ENCODE measurements at regions not wholly inside any gene's neighbourhood (a gene's known extent, or its start where the extent isn't known, plus 50 kb on each side); places are given as distances from the start of the nearest gene placed in this dataset.

- ATAC-seq (peak; percentile 6), DNase-seq (no peak)
- Mint-ChIP-seq H3K9me3 (no peaks in the 10 kb centered on the region), H3K4me3 (no peak overlapping the region), H3K27ac (no peak overlapping the region), H3K36me3 (no peaks in the 10 kb centered on the region), H3K4me1 (no peaks in the 10 kb centered on the region), H3K27me3 (no peaks in the 10 kb centered on the region)
- Histone ChIP-seq H3K9me3 (ENCODE audit: control insufficient read depth in 2 of 3, low read length in 3 of 3) (no peaks in the 10 kb centered on the region), H3K27ac (ENCODE audit: low read depth, low read length) (no peak overlapping the region), H3K4me3 (ENCODE audit: low read length) (no peak overlapping the region), H3K4me1 (ENCODE audit: control insufficient read depth in 2 of 2, insufficient read depth in 2 of 2, low read length in 2 of 2) (no peaks in the 10 kb centered on the region), H3K27me3 (ENCODE audit: control insufficient read depth in 2 of 2, insufficient read depth in 2 of 2, low read length in 2 of 2) (no peaks in the 10 kb centered on the region), H3K36me3 (ENCODE audit: control insufficient read depth in 2 of 3, insufficient read depth in 3 of 3, low read length in 3 of 3) (no peaks in the 10 kb centered on the region)
- CTCF ChIA-PET = no interaction called here
- POLR2A ChIA-PET = no interaction called here
- intact Hi-C loops (cut with micrococcal nuclease) = no loop called here
Measured at GRCh38 chr2:16112251-16112971, 172.1 kb downstream of the MYCN start.

- Mint-ChIP-seq H3K27me3 (peaks cover 0 to 2% (median 0%) of the 10 kb centered on the region in 5 donors), H3K9me3 (no peaks in the 10 kb centered on the region), H3K36me3 (no peaks in the 10 kb centered on the region), H3K4me3 (no peak overlapping the region), H3K4me1 (no peaks in the 10 kb centered on the region), H3K27ac (no peak overlapping the region)
- ChIA-PET POLR2A (no interaction called here), CTCF (no interaction called here)
- no peaks in the 10 kb centered on the region for H3K27me3 ChIP-seq (ENCODE audit: control insufficient read depth in 2 of 2, insufficient read depth in 2 of 2, low read length in 2 of 2)
- H3K4me1 ChIP-seq (ENCODE audit: control insufficient read depth in 2 of 2, insufficient read depth in 2 of 2, low read length in 2 of 2) = no peaks in the 10 kb centered on the region
- H3K27ac ChIP-seq (ENCODE audit: low read depth, low read length) = no peak overlapping the region
- H3K36me3 ChIP-seq (ENCODE audit: control insufficient read depth in 2 of 3, insufficient read depth in 3 of 3, low read length in 3 of 3) = no peaks in the 10 kb centered on the region
- intact Hi-C loops (cut with micrococcal nuclease) = no loop called here
- no peak overlapping the region for H3K4me3 ChIP-seq (ENCODE audit: low read length)
- ATAC-seq (no peak), DNase-seq (no peak)
- no peaks in the 10 kb centered on the region for H3K9me3 ChIP-seq (ENCODE audit: control insufficient read depth in 2 of 3, low read length in 3 of 3)
Measured at GRCh38 chr2:16111838-16112210, 171.5 kb downstream of the MYCN start.

GRCh38 chr2:16109821-16110310 is 169.5 kb downstream of the MYCN start:
- no peak for ATAC-seq
- Mint-ChIP-seq H3K4me3 (no peak overlapping the region), H3K9me3 (no peaks in the 10 kb centered on the region), H3K27me3 (peaks cover 0 to 4% (median 0%) of the 10 kb centered on the region in 5 donors), H3K4me1 (no peaks in the 10 kb centered on the region), H3K36me3 (no peaks in the 10 kb centered on the region), H3K27ac (no peak overlapping the region)
- no peaks in the 10 kb centered on the region for H3K9me3 ChIP-seq (ENCODE audit: control insufficient read depth in 2 of 3, low read length in 3 of 3)
- H3K36me3 ChIP-seq (ENCODE audit: control insufficient read depth in 2 of 3, insufficient read depth in 3 of 3, low read length in 3 of 3) = no peaks in the 10 kb centered on the region
- intact Hi-C loops (cut with micrococcal nuclease) = no loop called here
- ChIA-PET CTCF (no interaction called here), POLR2A (no interaction called here)
- H3K4me3 ChIP-seq (ENCODE audit: low read length) = no peak overlapping the region
- DNase-seq = no peak
- no peaks in the 10 kb centered on the region for H3K27me3 ChIP-seq (ENCODE audit: control insufficient read depth in 2 of 2, insufficient read depth in 2 of 2, low read length in 2 of 2)
- H3K4me1 ChIP-seq (ENCODE audit: control insufficient read depth in 2 of 2, insufficient read depth in 2 of 2, low read length in 2 of 2) = no peaks in the 10 kb centered on the region
- H3K27ac ChIP-seq (ENCODE audit: low read depth, low read length) = no peak overlapping the region

- Histone ChIP-seq H3K4me3 (ENCODE audit: low read length) (no peak overlapping the region), H3K4me1 (ENCODE audit: control insufficient read depth in 2 of 2, insufficient read depth in 2 of 2, low read length in 2 of 2) (no peaks in the 10 kb centered on the region), H3K9me3 (ENCODE audit: control insufficient read depth in 2 of 3, low read length in 3 of 3) (no peaks in the 10 kb centered on the region), H3K27me3 (ENCODE audit: control insufficient read depth in 2 of 2, insufficient read depth in 2 of 2, low read length in 2 of 2) (no peaks in the 10 kb centered on the region), H3K36me3 (ENCODE audit: control insufficient read depth in 2 of 3, insufficient read depth in 3 of 3, low read length in 3 of 3) (no peaks in the 10 kb centered on the region), H3K27ac (ENCODE audit: low read depth, low read length) (no peak overlapping the region)
- CTCF ChIA-PET = no interaction called here
- Mint-ChIP-seq H3K9me3 (no peaks in the 10 kb centered on the region), H3K36me3 (no peaks in the 10 kb centered on the region), H3K4me1 (no peaks in the 10 kb centered on the region), H3K27ac (no peak overlapping the region), H3K4me3 (no peak overlapping the region), H3K27me3 (peaks cover 0 to 4% (median 0%) of the 10 kb centered on the region in 5 donors)
- ATAC-seq = no peak
- intact Hi-C loops (cut with micrococcal nuclease) = no loop called here
- DNase-seq = no peak
- POLR2A ChIA-PET = no interaction called here
Measured at GRCh38 chr2:16109368-16109820, 169.0 kb downstream of the MYCN start.

- POLR2A ChIA-PET = no interaction called here
Measured at GRCh38 chr2:16107246-16107645, 166.9 kb downstream of the MYCN start.

GRCh38 chr2:16106619-16107018 is 166.3 kb downstream of the MYCN start:
- no peaks in the 10 kb centered on the region for H3K4me1 Mint-ChIP-seq
- no peak overlapping the region for H3K4me3 ChIP-seq (ENCODE audit: low read length)
- H3K27ac Mint-ChIP-seq = no peak overlapping the region
- no peaks in the 10 kb centered on the region for H3K4me1 ChIP-seq (ENCODE audit: control insufficient read depth in 2 of 2, insufficient read depth in 2 of 2, low read length in 2 of 2)
- intact Hi-C loops (cut with micrococcal nuclease) = no loop called here
- H3K27me3 Mint-ChIP-seq = peaks cover 0 to 14% (median 0%) of the 10 kb centered on the region in 5 donors
- CTCF ChIA-PET = no interaction called here
- H3K9me3 ChIP-seq (ENCODE audit: control insufficient read depth in 2 of 3, low read length in 3 of 3) = no peaks in the 10 kb centered on the region
- H3K36me3 ChIP-seq (ENCODE audit: control insufficient read depth in 2 of 3, insufficient read depth in 3 of 3, low read length in 3 of 3) = no peaks in the 10 kb centered on the region
- no peaks in the 10 kb centered on the region for H3K36me3 Mint-ChIP-seq
- ATAC-seq (no peak), DNase-seq (no peak)
- H3K4me3 Mint-ChIP-seq = no peak overlapping the region
- no peaks in the 10 kb centered on the region for H3K9me3 Mint-ChIP-seq
- POLR2A ChIA-PET = no interaction called here
- no peak overlapping the region for H3K27ac ChIP-seq (ENCODE audit: low read depth, low read length)
- no peaks in the 10 kb centered on the region for H3K27me3 ChIP-seq (ENCODE audit: control insufficient read depth in 2 of 2, insufficient read depth in 2 of 2, low read length in 2 of 2)

More at GRCh38 chr2:16107246-16107645, 166.9 kb downstream of the MYCN start:
- Mint-ChIP-seq H3K4me1 (no peaks in the 10 kb centered on the region), H3K4me3 (no peak overlapping the region), H3K27me3 (peaks cover 0 to 14% (median 0%) of the 10 kb centered on the region in 5 donors), H3K36me3 (no peaks in the 10 kb centered on the region), H3K9me3 (no peaks in the 10 kb centered on the region), H3K27ac (no peak overlapping the region)
- intact Hi-C loops (cut with micrococcal nuclease) = no loop called here
- CTCF ChIA-PET = no interaction called here
- Histone ChIP-seq H3K36me3 (ENCODE audit: control insufficient read depth in 2 of 3, insufficient read depth in 3 of 3, low read length in 3 of 3) (no peaks in the 10 kb centered on the region), H3K4me1 (ENCODE audit: control insufficient read depth in 2 of 2, insufficient read depth in 2 of 2, low read length in 2 of 2) (no peaks in the 10 kb centered on the region), H3K4me3 (ENCODE audit: low read length) (no peak overlapping the region), H3K27me3 (ENCODE audit: control insufficient read depth in 2 of 2, insufficient read depth in 2 of 2, low read length in 2 of 2) (no peaks in the 10 kb centered on the region), H3K27ac (ENCODE audit: low read depth, low read length) (no peak overlapping the region), H3K9me3 (ENCODE audit: control insufficient read depth in 2 of 3, low read length in 3 of 3) (no peaks in the 10 kb centered on the region)
- no peak for ATAC-seq
- no peak for DNase-seq

- H3K27me3 ChIP-seq (ENCODE audit: control insufficient read depth in 2 of 2, insufficient read depth in 2 of 2, low read length in 2 of 2) = no peaks in the 10 kb centered on the region
- intact Hi-C loops (cut with micrococcal nuclease) = no loop called here
- Mint-ChIP-seq H3K4me1 (no peaks in the 10 kb centered on the region), H3K27me3 (peaks cover 0 to 14% (median 0%) of the 10 kb centered on the region in 5 donors), H3K36me3 (no peaks in the 10 kb centered on the region), H3K4me3 (no peak overlapping the region), H3K9me3 (no peaks in the 10 kb centered on the region), H3K27ac (no peak overlapping the region)
- H3K4me3 ChIP-seq (ENCODE audit: low read length) = no peak overlapping the region
- H3K4me1 ChIP-seq (ENCODE audit: control insufficient read depth in 2 of 2, insufficient read depth in 2 of 2, low read length in 2 of 2) = no peaks in the 10 kb centered on the region
- no peak overlapping the region for H3K27ac ChIP-seq (ENCODE audit: low read depth, low read length)
- ATAC-seq (no peak), DNase-seq (no peak)
- POLR2A ChIA-PET = no interaction called here
- H3K9me3 ChIP-seq (ENCODE audit: control insufficient read depth in 2 of 3, low read length in 3 of 3) = no peaks in the 10 kb centered on the region
- no peaks in the 10 kb centered on the region for H3K36me3 ChIP-seq (ENCODE audit: control insufficient read depth in 2 of 3, insufficient read depth in 3 of 3, low read length in 3 of 3)
- CTCF ChIA-PET = no interaction called here
Measured at GRCh38 chr2:16105669-16106281, 165.4 kb downstream of the MYCN start.

Measured in naive thymus-derived CD4-positive, alpha-beta T cell (primary cell).